HG03575 (cell line): ENCODE measurements at regions not wholly inside any gene's neighbourhood (a gene's known extent, or its start where the extent isn't known, plus 50 kb on each side); places are given as distances from the start of the nearest gene placed in this dataset.

Experiments used
- ATAC-seq: cut with Tn5 transposase; IDR thresholded peaks from one replicate; pipeline ENCODE4 v1.9.1; 2021; ENCODE audit not compliant: unreplicated experiment, insufficient number of reproducible peaks, low FRiP score; ENCODE audit errors: extremely low read depth

DNA sequence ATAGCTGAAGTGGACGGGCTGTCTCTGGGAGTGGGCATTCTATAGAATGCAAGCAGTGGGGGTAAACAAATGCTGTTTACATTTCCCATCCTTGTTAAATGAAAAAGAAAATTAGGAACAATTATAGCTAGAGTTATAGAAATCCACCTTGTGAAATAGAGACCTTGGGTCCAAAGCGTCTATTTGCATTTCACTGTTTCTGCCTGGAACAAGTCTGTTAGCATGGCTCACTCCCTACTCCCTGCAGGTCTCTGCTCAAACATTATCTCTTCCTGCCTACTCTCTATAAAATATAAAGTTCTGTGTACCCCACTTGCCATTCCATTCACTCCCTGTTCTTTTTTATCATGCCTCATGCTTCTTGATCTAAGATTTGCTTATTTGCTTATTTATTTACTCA, 975.7 kb upstream of the WWC1 start:
- ATAC-seq, result no peak

DNA sequence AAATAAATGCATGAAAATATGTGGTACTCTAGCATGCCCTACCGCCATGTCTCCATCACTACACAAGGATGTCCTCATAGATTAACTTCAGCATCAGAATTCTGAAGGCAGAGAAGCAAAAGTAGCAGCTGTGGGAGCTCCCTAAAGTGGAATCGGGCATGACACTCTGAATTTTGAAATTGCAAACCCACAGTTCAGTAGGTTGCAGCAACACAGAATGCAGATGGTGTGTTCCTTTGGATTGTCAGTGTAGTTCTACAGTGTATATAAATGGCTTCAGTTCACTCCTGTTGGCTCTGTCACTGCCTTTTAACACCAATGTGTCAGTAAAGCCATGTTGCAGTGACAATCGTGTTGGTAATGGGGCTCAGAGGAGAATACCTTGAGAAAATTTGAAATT, 973.6 kb upstream of the WWC1 start:
- no peak for ATAC-seq

DNA sequence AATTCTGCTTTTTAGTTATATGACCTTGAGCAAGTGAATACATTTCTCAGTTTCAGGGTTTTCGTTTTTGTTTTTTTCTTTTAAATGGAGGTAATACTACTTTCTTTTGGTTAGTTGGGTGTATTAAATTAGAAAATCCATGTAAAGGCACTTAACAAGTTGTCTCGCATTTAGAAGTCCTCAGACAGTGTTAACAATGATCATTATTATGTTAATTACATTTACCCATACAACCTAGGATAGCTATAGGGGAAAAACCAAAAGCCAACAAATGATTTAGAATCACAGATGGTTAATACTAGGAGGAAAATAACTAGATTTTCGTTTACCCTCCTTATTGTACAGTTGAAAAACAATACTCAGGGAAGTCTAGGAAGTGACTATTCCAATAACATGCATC, 972.2 kb upstream of the WWC1 start:
- ATAC-seq, result no peak

- ATAC-seq, result no peak
These were observed 971.4 kb upstream of the WWC1 start for GRCh38 chr5:167320019-167320418.

DNA sequence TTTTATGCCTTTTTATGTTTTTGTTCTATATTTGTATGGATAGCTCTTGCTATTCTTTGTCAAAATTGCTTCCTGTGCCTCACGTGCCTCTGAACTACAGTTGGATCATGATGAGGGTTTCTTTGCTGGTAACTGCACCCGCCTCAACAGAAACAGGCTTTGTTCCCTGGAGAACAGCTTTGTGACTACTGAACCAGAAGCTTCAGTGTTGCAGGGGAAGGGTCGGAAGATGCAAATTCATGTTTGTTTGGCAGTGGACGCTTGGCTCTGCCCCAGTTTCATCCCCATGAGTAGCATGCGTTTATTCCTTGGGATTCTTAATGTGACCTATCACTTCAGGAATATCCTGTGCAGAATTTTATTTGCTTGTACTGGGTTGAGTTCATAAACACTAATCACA, 959.1 kb upstream of the WWC1 start:
- no peak for ATAC-seq

GRCh38 chr5:167336161-167336560, 955.3 kb upstream of the WWC1 start:
- no peak for ATAC-seq

GRCh38 chr5:167339205-167339604, 952.2 kb upstream of the WWC1 start:
- ATAC-seq, result no peak

DNA sequence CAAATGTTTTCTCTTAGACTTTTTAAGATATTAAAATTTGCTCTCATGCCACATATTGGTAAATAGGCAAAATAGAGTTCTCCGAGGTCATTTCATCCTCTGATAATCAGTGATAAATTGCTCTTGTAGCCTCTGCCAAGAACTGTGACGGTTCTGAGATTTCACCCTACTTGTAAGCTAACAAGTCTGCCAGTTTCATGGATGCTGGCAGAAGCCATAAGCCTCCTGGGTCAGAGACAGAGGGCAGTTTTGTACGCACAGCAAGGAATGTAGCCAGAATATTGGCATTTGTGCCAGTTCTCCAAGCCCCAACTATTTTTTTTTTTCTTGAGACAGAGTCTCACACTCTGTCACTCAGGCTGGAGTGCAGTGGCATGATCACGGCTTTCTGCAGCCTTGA, 945.0 kb upstream of the WWC1 start:
- no peak for ATAC-seq

DNA sequence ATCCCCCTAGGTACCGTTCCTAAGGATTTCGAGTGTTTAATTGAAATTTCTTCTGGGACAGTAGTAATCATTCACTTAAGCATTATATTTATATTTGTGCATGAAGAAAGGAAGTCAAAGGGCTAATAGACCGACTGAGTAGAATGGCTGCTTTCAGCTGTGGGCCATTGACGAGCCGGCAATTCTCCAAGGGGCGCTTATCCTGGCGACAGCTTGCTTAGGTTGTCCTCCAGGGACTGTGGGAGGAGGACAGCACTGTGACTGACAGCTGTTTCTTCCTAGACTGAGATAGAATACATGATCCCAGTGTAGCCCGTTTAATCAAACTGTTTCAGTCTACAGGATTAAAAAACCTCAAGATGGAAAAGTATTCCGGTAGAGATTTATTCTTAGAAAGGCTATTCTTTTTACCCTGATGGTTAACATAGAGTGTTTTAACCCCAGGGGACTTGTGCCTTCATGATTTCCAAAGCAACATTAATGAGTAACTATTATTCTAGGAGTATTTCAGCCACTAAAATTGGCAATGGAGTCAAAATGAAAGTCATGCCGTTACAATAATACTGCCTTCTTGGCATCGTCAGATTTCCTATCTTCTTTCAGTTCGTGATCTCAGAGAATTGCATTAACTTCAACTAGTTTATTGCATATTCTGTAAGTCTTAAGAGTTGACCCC, 943.1 kb upstream of the WWC1 start:
- no peak for ATAC-seq

- no peak for ATAC-seq
These were observed 942.5 kb upstream of the WWC1 start for GRCh38 chr5:167348980-167349379.

DNA sequence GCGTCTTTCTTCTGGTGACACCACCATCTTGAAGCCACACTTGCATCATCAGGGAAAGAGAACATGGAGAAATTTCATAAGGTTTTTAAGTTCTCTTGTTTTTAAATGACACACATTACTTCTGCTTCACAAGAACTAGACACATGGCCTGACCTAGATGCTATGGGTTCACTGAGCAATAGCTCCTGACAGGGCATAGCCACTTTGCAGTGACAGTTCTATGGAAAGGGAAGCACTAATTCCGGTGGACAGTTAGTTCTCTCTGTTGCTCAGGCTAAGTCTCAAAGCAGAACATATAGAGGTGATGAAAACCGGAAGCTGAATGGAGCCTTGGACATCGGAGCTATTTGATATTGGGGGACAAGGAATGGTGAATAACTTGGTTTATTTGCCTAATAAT, 940.1 kb upstream of the WWC1 start:
- ATAC-seq, result no peak

DNA sequence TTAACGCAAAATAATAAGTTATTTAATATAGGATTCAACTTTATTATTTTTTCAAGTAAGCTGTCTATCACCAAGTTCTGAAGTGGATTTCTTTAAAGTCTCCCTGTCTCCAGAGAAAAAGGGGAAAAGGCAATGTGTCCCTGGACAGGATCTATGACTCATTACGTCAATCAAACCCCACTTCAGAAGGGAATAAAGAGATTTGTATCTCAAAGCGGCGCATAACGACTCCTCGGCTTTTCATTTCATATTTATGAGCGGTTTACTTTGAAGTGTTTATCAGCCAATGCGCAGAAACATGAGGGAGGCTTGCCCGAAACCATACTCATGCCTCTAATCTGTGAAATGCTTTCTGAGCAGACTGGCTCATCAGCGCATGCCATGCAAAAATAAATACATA, 938.6 kb upstream of the WWC1 start:
- no peak for ATAC-seq

GRCh38 chr5:167355346-167355745, 936.1 kb upstream of the WWC1 start:
- ATAC-seq, result no peak

GRCh38 chr5:167356374-167356773, 935.1 kb upstream of the WWC1 start:
- ATAC-seq, result no peak

GRCh38 chr5:167358868-167359492, 932.5 kb upstream of the WWC1 start:
- ATAC-seq, result no peak

DNA sequence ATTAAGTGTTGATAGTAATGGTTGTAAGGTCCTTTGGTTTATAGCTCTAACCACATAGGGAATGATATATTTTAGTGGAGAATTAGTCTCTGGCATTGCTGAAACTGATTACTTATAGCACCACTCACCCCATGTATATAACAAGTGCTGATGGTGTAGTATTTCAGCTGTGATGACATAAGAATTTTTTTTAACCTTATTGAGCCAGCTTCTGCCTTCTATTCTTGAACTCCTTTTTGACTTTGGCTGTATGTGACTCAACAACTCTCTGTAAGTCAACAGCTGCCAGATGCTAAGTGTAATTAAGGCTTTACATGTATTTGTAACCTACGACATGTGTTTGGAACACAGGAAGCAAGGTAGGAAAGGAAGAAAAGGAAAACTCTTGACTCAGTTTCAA, 929.6 kb upstream of the WWC1 start:
- no peak for ATAC-seq

GRCh38 chr5:167363065-167363464, 928.4 kb upstream of the WWC1 start:
- ATAC-seq, result no peak

DNA sequence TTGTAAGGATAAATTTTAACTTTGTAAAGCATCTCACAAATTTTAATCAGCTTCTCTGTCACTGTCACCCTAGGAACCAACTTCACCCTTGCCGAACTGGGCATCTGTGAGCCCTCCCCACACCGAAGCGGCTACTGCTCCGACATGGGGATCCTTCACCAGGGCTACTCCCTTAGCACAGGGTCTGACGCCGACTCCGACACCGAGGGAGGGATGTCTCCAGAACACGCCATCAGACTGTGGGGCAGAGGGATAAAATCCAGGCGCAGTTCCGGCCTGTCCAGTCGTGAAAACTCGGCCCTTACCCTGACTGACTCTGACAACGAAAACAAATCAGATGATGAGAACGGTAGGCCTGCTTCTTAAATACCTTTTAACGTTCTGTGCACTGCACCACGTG, 916.3 kb upstream of the WWC1 start:
- no peak for ATAC-seq

GRCh38 chr5:167378894-167379723, 912.3 kb upstream of the WWC1 start:
- ATAC-seq, result no peak

DNA sequence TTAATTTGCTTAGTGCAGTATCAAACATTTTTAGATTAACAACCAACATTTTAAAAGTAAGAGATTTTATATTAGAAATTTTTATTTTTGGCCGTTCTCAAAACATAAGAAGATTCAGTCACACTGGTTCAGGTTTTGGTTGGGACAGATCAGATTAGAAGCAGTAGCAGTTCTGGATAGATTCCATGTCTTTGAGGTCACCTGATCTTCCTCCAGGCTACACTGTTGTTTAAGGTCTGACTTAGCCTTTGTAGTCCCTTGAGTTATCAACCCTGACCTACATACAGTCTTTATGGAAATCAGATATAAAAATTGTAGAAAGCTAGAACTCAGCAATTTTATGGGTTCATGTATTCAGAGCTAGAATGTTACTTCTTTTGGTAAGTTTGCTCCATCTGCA, 910.0 kb upstream of the WWC1 start:
- ATAC-seq, result no peak
